ENCODE measurements at regions not wholly inside any gene's neighbourhood (a gene's known extent, or its start where the extent isn't known, plus 50 kb on each side); places are given as distances from the start of the nearest gene placed in this dataset.

DNA sequence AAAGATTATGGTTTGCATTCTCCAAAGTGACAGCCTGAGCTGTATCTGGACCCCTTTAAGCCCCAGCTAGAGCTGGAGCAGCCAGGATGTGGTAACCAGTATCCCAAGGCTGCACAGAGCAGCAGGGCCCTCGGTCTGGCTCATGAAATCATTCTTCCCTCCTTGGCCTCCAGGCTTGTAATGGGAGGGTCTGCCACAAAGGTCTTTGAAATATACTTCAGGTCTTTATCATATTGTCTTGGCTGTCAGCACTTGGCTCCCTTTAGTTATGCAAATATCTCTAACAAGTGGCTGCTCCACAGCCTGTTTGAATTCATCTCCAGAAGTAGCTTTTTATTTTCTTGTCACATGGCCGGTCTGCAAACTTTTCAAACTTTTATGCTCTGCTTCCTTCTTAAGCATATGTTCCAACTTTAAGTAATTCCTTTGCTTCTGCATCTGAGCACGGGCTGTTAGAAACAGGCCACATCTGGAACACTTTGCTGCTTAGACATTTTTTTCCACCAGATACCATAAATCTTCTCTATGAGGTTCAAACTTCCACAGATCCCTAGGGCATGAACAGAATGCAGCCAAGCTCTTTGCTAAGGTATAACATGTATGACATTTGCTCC is 663.4 kb upstream of the MIS18BP1 start:
- no peaks in the 10 kb centered on the region for H3K9me2 ChIP-seq (replicated peaks; ENCODE audit: insufficient read depth, low read length)
- no peaks in the 10 kb centered on the region for H4K20me1 ChIP-seq (ENCODE audit: insufficient read depth, low read depth, low read length)
- no peaks in the 10 kb centered on the region for H3K27me3 ChIP-seq (ENCODE audit: low read length)
- no peak for DNase-seq
- H3K9me3 ChIP-seq (ENCODE audit: low read length), result peaks cover 61% of the 10 kb centered on the region
- H3K4me1 ChIP-seq (ENCODE audit: low read length), result no peaks in the 10 kb centered on the region
- H3K4me2 ChIP-seq (ENCODE audit: low read depth, low read length, poor library complexity, severe bottlenecking), result no peak overlapping the region
- H2AFZ ChIP-seq (ENCODE audit: low read length), result no peak overlapping the region
- no peaks in the 10 kb centered on the region for H3K36me3 ChIP-seq (ENCODE audit: insufficient read depth, low read length)
- no peak overlapping the region for H3K4me3 ChIP-seq (ENCODE audit: low read length)
- H3K27ac ChIP-seq (ENCODE audit: low read length), result no peak overlapping the region
- no peak overlapping the region for H3K9ac ChIP-seq (ENCODE audit: low read length)
- H3K79me2 ChIP-seq (ENCODE audit: low read length), result no peaks in the 10 kb centered on the region

DNA sequence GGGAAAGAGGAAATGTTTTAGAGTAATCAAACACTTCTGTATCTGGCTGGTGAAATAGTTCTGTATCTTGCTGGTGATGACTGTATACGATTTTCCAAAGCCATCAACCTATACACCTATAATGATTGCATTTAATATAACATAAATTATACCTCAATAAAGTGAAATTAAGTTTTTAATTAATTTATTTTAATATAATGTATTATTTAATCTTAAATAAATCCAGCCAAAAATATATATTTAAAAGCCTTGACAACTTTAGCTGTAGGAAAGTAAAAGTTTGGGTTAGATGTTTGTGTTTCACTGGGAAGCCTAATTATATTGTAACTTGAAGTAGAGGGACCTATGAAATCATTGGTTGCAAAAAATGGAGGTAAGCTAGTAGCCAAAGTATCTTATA is 654.8 kb upstream of the MIS18BP1 start:
- Histone ChIP-seq H3K27me3 (ENCODE audit: low read length) (no peaks in the 10 kb centered on the region), H3K36me3 (ENCODE audit: insufficient read depth, low read length) (no peaks in the 10 kb centered on the region), H3K9me2 (replicated peaks; ENCODE audit: insufficient read depth, low read length) (no peaks in the 10 kb centered on the region), H3K79me2 (ENCODE audit: low read length) (no peaks in the 10 kb centered on the region), H3K27ac (ENCODE audit: low read length) (no peak overlapping the region), H3K9ac (ENCODE audit: low read length) (no peak overlapping the region), H3K9me3 (ENCODE audit: low read length) (peaks cover 32% of the 10 kb centered on the region), H2AFZ (ENCODE audit: low read length) (no peak overlapping the region), H4K20me1 (ENCODE audit: insufficient read depth, low read depth, low read length) (no peaks in the 10 kb centered on the region), H3K4me2 (ENCODE audit: low read depth, low read length, poor library complexity, severe bottlenecking) (no peak overlapping the region), H3K4me1 (ENCODE audit: low read length) (no peaks in the 10 kb centered on the region), H3K4me3 (ENCODE audit: low read length) (no peak overlapping the region)
- no peak for DNase-seq

DNA sequence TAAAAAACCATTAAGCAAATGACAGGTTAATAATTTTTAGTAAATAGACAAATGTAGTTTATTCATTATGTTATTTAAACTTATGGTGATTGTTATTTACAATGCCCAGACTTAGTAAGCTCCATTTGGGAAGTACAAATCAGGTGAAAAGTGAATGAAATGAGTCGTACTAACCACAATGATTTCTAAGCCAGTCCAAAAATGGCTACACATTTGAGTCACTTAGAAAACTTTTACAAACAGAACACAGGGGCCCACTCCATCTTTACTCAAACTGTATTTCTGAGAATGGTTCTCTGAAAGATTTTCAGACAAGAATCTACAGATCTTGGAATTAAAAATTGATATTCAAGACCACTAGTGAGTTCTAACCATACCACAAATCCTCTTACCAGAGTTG is 653.3 kb upstream of the MIS18BP1 start:
- Histone ChIP-seq H3K9ac (ENCODE audit: low read length) (no peak overlapping the region), H2AFZ (ENCODE audit: low read length) (no peak overlapping the region), H3K4me2 (ENCODE audit: low read depth, low read length, poor library complexity, severe bottlenecking) (no peak overlapping the region), H4K20me1 (ENCODE audit: insufficient read depth, low read depth, low read length) (no peaks in the 10 kb centered on the region), H3K27ac (ENCODE audit: low read length) (no peak overlapping the region), H3K9me2 (replicated peaks; ENCODE audit: insufficient read depth, low read length) (no peaks in the 10 kb centered on the region), H3K27me3 (ENCODE audit: low read length) (no peaks in the 10 kb centered on the region), H3K79me2 (ENCODE audit: low read length) (no peaks in the 10 kb centered on the region), H3K4me1 (ENCODE audit: low read length) (no peaks in the 10 kb centered on the region), H3K9me3 (ENCODE audit: low read length) (peaks cover 41% of the 10 kb centered on the region), H3K4me3 (ENCODE audit: low read length) (no peak overlapping the region), H3K36me3 (ENCODE audit: insufficient read depth, low read length) (no peaks in the 10 kb centered on the region)
- no peak for DNase-seq

DNA sequence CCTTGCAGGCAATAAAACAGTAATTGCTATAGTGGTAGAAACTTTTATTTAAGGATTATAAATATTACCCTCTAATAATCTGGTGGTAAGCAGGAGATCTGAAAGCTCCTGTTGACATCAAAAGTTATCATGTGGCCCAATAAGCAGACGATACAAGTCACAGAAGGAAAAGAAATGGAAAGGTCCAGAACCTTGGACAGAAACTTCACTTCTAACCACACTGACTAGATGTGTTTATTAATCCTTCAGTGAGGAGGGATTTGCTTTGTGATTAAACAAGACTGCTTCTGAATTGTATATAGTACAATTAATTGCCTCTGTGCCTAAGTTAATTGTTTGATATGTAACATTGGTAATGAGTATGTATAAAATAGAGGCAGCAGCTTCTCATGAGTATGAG is 652.7 kb upstream of the MIS18BP1 start:
- H3K9me2 ChIP-seq (replicated peaks; ENCODE audit: insufficient read depth, low read length), result no peaks in the 10 kb centered on the region

DNA sequence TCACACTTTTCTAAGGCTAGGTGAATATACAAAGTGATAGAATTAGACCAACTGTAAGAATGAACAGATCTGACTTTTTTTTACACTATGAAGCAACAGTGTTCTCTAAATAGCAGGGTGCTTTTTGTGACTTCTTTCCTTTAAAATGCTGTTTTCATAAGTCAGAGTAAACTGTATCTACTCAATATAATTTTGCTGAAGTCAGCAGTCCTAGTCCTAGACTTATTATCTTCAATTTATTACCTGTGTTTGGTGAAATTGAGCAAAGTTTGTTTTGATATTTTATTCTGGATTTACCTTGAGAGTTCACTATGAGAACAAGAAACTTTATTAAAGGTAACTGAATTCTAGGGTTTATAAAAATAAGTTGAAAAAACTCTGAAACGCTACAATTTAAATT is 651.3 kb upstream of the MIS18BP1 start:
- Histone ChIP-seq H3K9me2 (replicated peaks; ENCODE audit: insufficient read depth, low read length) (no peaks in the 10 kb centered on the region), H3K4me1 (ENCODE audit: low read length) (no peaks in the 10 kb centered on the region), H3K27ac (ENCODE audit: low read length) (no peak overlapping the region), H3K9me3 (ENCODE audit: low read length) (peaks cover 37% of the 10 kb centered on the region), H3K4me2 (ENCODE audit: low read depth, low read length, poor library complexity, severe bottlenecking) (no peak overlapping the region), H3K4me3 (ENCODE audit: low read length) (no peak overlapping the region), H4K20me1 (ENCODE audit: insufficient read depth, low read depth, low read length) (no peaks in the 10 kb centered on the region), H3K9ac (ENCODE audit: low read length) (no peak overlapping the region), H3K27me3 (ENCODE audit: low read length) (no peaks in the 10 kb centered on the region), H3K79me2 (ENCODE audit: low read length) (no peaks in the 10 kb centered on the region), H2AFZ (ENCODE audit: low read length) (no peak overlapping the region), H3K36me3 (ENCODE audit: insufficient read depth, low read length) (no peaks in the 10 kb centered on the region)
- no peak for DNase-seq

More for the DNA sequence above, 652.7 kb upstream of the MIS18BP1 start:
- Histone ChIP-seq H3K27me3 (ENCODE audit: low read length) (no peaks in the 10 kb centered on the region), H3K79me2 (ENCODE audit: low read length) (no peaks in the 10 kb centered on the region), H3K4me1 (ENCODE audit: low read length) (no peaks in the 10 kb centered on the region), H3K27ac (ENCODE audit: low read length) (no peak overlapping the region), H3K4me3 (ENCODE audit: low read length) (no peak overlapping the region), H2AFZ (ENCODE audit: low read length) (no peak overlapping the region), H3K9ac (ENCODE audit: low read length) (no peak overlapping the region), H3K9me3 (ENCODE audit: low read length) (peaks cover 41% of the 10 kb centered on the region), H4K20me1 (ENCODE audit: insufficient read depth, low read depth, low read length) (no peaks in the 10 kb centered on the region), H3K4me2 (ENCODE audit: low read depth, low read length, poor library complexity, severe bottlenecking) (no peak overlapping the region), H3K36me3 (ENCODE audit: insufficient read depth, low read length) (no peaks in the 10 kb centered on the region)
- DNase-seq, result no peak

DNA sequence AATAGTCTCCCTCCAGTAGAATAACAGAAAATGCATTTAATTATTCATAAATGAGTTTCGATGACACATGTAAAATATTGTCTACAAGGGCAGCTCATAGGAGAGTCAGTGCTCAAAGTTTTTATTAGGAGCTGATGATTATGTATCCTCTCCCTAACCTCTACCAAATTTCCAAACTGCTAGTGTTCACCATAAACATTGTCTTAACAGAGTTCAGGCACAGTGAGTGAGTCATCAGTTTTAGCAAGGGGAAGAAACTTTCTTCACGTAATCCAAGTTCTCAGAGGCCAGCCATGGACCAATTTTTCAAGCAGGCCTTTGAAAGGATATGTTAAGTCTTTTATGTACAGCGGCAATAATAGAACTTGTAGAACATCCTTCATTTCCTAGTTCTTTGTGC is 649.2 kb upstream of the MIS18BP1 start:
- Histone ChIP-seq H3K27me3 (ENCODE audit: low read length) (no peaks in the 10 kb centered on the region), H3K36me3 (ENCODE audit: insufficient read depth, low read length) (no peaks in the 10 kb centered on the region), H3K9ac (ENCODE audit: low read length) (no peak overlapping the region), H3K4me2 (ENCODE audit: low read depth, low read length, poor library complexity, severe bottlenecking) (no peak overlapping the region), H3K4me3 (ENCODE audit: low read length) (no peak overlapping the region), H3K9me3 (ENCODE audit: low read length) (peaks cover 48% of the 10 kb centered on the region), H4K20me1 (ENCODE audit: insufficient read depth, low read depth, low read length) (no peaks in the 10 kb centered on the region), H3K9me2 (replicated peaks; ENCODE audit: insufficient read depth, low read length) (no peaks in the 10 kb centered on the region), H3K79me2 (ENCODE audit: low read length) (no peaks in the 10 kb centered on the region), H3K4me1 (ENCODE audit: low read length) (no peaks in the 10 kb centered on the region), H3K27ac (ENCODE audit: low read length) (no peak overlapping the region), H2AFZ (ENCODE audit: low read length) (no peak overlapping the region)
- no peak for DNase-seq

DNA sequence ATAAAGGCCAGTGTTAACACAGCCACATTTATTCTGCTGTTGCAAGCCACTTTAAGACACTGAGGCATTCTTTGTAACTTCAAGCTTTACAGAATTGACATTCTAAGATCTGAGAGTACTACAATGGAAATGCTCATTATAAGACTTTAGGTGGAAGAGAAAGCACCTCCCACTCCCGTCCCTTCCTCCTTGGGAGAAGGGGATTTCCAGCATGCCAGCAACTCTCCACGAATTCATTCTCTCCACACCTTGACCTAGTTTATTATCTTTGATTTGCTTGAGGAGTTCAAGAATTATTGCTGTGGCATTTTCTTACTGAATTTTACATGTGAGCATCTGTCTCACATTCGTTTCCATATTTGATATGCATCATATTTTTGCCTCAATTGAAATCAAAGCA is 644.4 kb upstream of the MIS18BP1 start:
- H3K36me3 ChIP-seq (ENCODE audit: insufficient read depth, low read length), result no peaks in the 10 kb centered on the region
- no peak overlapping the region for H3K9ac ChIP-seq (ENCODE audit: low read length)
- H3K9me2 ChIP-seq (replicated peaks; ENCODE audit: insufficient read depth, low read length), result no peaks in the 10 kb centered on the region
- no peak overlapping the region for H3K4me2 ChIP-seq (ENCODE audit: low read depth, low read length, poor library complexity, severe bottlenecking)
- no peak for DNase-seq
- no peaks in the 10 kb centered on the region for H3K79me2 ChIP-seq (ENCODE audit: low read length)
- H3K27me3 ChIP-seq (ENCODE audit: low read length), result no peaks in the 10 kb centered on the region
- H3K27ac ChIP-seq (ENCODE audit: low read length), result no peak overlapping the region
- H3K4me1 ChIP-seq (ENCODE audit: low read length), result no peaks in the 10 kb centered on the region
- H3K9me3 ChIP-seq (ENCODE audit: low read length), result peaks cover 54% of the 10 kb centered on the region
- no peak overlapping the region for H2AFZ ChIP-seq (ENCODE audit: low read length)
- H3K4me3 ChIP-seq (ENCODE audit: low read length), result no peak overlapping the region
- no peaks in the 10 kb centered on the region for H4K20me1 ChIP-seq (ENCODE audit: insufficient read depth, low read depth, low read length)

DNA sequence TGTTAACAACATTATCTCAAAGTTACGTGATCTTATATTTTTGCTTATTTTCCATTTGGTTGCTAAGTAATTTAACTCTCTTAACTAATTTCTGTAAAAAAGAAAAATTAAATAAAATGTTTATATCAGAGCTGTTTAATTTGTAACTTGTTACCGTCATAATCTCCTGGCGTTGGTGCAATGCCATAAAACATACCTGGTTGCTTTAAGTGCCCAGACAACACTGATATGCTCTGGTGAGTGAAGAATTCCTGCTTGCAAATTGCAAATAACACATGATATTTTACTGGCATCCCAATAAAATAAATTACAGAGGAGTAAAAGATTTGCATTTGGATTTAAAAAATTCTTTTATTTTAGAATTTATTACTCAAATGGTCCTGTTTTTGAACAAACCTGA is 640.1 kb upstream of the MIS18BP1 start:
- no peak overlapping the region for H3K27ac ChIP-seq (ENCODE audit: low read length)
- no peaks in the 10 kb centered on the region for H3K79me2 ChIP-seq (ENCODE audit: low read length)
- peaks cover 44% of the 10 kb centered on the region for H3K9me3 ChIP-seq (ENCODE audit: low read length)
- no peaks in the 10 kb centered on the region for H4K20me1 ChIP-seq (ENCODE audit: insufficient read depth, low read depth, low read length)
- no peaks in the 10 kb centered on the region for H3K9me2 ChIP-seq (replicated peaks; ENCODE audit: insufficient read depth, low read length)
- DNase-seq, result no peak
- H3K4me3 ChIP-seq (ENCODE audit: low read length), result no peak overlapping the region
- no peaks in the 10 kb centered on the region for H3K4me1 ChIP-seq (ENCODE audit: low read length)
- H2AFZ ChIP-seq (ENCODE audit: low read length), result no peak overlapping the region
- no peak overlapping the region for H3K9ac ChIP-seq (ENCODE audit: low read length)
- H3K36me3 ChIP-seq (ENCODE audit: insufficient read depth, low read length), result no peaks in the 10 kb centered on the region
- no peak overlapping the region for H3K4me2 ChIP-seq (ENCODE audit: low read depth, low read length, poor library complexity, severe bottlenecking)
- H3K27me3 ChIP-seq (ENCODE audit: low read length), result no peaks in the 10 kb centered on the region
